ENCODE measurements at regions not wholly inside any gene's neighbourhood (a gene's known extent, or its start where the extent isn't known, plus 50 kb on each side); places are given as distances from the start of the nearest gene placed in this dataset.
"Not testable (repeated sequence)": the region's sequence is repeated elsewhere in the genome, so short reads cannot be mapped to it uniquely, and the experiment has no call there.

- Histone ChIP-seq H3K27me3 (no peaks in the 10 kb centered on the region), H3K4me3 (no peak overlapping the region), H3K4me1 (no peaks in the 10 kb centered on the region), H3K36me3 (no peaks in the 10 kb centered on the region), H3K9me3 (replicated peaks) (no peaks in the 10 kb centered on the region), H3K27ac (no peak overlapping the region)
- no peak for DNase-seq
These were observed 87.5 kb upstream of the DAZL start for GRCh38 chr3:16692486-16693344.

GRCh38 chr3:16693820-16694219 is 88.6 kb upstream of the DAZL start:
- Histone ChIP-seq H3K36me3 (no peaks in the 10 kb centered on the region), H3K4me1 (no peaks in the 10 kb centered on the region), H3K27ac (no peak overlapping the region), H3K27me3 (no peaks in the 10 kb centered on the region), H3K9me3 (replicated peaks) (no peaks in the 10 kb centered on the region), H3K4me3 (no peak overlapping the region)
- no peak for DNase-seq

GRCh38 chr3:16695710-16696109 is 90.5 kb upstream of the DAZL start:
- H3K27me3 ChIP-seq: no peaks in the 10 kb centered on the region
- H3K4me3 ChIP-seq: no peak overlapping the region
- H3K4me1 ChIP-seq: no peaks in the 10 kb centered on the region
- H3K27ac ChIP-seq: no peak overlapping the region
- no peaks in the 10 kb centered on the region for H3K9me3 ChIP-seq (replicated peaks)
- no peak for DNase-seq
- H3K36me3 ChIP-seq: no peaks in the 10 kb centered on the region

GRCh38 chr3:16697443-16698147 is 92.4 kb upstream of the DAZL start:
- H3K9me3 ChIP-seq (replicated peaks): no peaks in the 10 kb centered on the region
- no peak overlapping the region for H3K27ac ChIP-seq
- no peak for DNase-seq
- no peaks in the 10 kb centered on the region for H3K4me1 ChIP-seq
- H3K27me3 ChIP-seq: no peaks in the 10 kb centered on the region
- H3K36me3 ChIP-seq: no peaks in the 10 kb centered on the region
- H3K4me3 ChIP-seq: no peak overlapping the region

- no peaks in the 10 kb centered on the region for H3K9me3 ChIP-seq (replicated peaks)
- no peaks in the 10 kb centered on the region for H3K36me3 ChIP-seq
- no peaks in the 10 kb centered on the region for H3K27me3 ChIP-seq
- no peak overlapping the region for H3K4me3 ChIP-seq
- DNase-seq: no peak
- H3K4me1 ChIP-seq: no peaks in the 10 kb centered on the region
- no peak overlapping the region for H3K27ac ChIP-seq
These were observed 95.4 kb upstream of the DAZL start for GRCh38 chr3:16700651-16701050.

- Histone ChIP-seq H3K36me3 (no peaks in the 10 kb centered on the region), H3K9me3 (replicated peaks) (no peaks in the 10 kb centered on the region), H3K27me3 (no peaks in the 10 kb centered on the region), H3K4me3 (no peak overlapping the region), H3K27ac (no peak overlapping the region), H3K4me1 (no peaks in the 10 kb centered on the region)
- DNase-seq: no peak
These were observed 99.7 kb upstream of the DAZL start for GRCh38 chr3:16704941-16705340.

GRCh38 chr3:16707260-16707659 is 102.0 kb upstream of the DAZL start:
- no peak overlapping the region for H3K4me3 ChIP-seq
- no peaks in the 10 kb centered on the region for H3K27me3 ChIP-seq
- H3K4me1 ChIP-seq: no peaks in the 10 kb centered on the region
- H3K9me3 ChIP-seq (replicated peaks): no peaks in the 10 kb centered on the region
- no peak overlapping the region for H3K27ac ChIP-seq
- no peak for DNase-seq
- H3K36me3 ChIP-seq: no peaks in the 10 kb centered on the region

- H3K4me1 ChIP-seq: no peaks in the 10 kb centered on the region
- H3K27me3 ChIP-seq: no peaks in the 10 kb centered on the region
- DNase-seq: no peak
- H3K36me3 ChIP-seq: no peaks in the 10 kb centered on the region
- no peak overlapping the region for H3K4me3 ChIP-seq
- H3K27ac ChIP-seq: no peak overlapping the region
- no peaks in the 10 kb centered on the region for H3K9me3 ChIP-seq (replicated peaks)
These were observed 103.1 kb upstream of the DAZL start for GRCh38 chr3:16708285-16708684.

GRCh38 chr3:16711691-16712090 is 106.5 kb upstream of the DAZL start:
- not testable (repeated sequence) for DNase-seq; H3K27me3 ChIP-seq; H3K4me3 ChIP-seq; H3K9me3 ChIP-seq (replicated peaks); H3K36me3 ChIP-seq; H3K27ac ChIP-seq; H3K4me1 ChIP-seq

GRCh38 chr3:16715281-16715680 is 110.1 kb upstream of the DAZL start:
- Histone ChIP-seq H3K4me3 (no peak overlapping the region), H3K36me3 (no peaks in the 10 kb centered on the region), H3K4me1 (no peaks in the 10 kb centered on the region), H3K27me3 (no peaks in the 10 kb centered on the region), H3K27ac (no peak overlapping the region), H3K9me3 (replicated peaks) (no peaks in the 10 kb centered on the region)
- no peak for DNase-seq

- no peak overlapping the region for H3K4me3 ChIP-seq
- H3K27ac ChIP-seq: no peak overlapping the region
- no peaks in the 10 kb centered on the region for H3K9me3 ChIP-seq (replicated peaks)
- H3K4me1 ChIP-seq: no peaks in the 10 kb centered on the region
- DNase-seq: no peak
- H3K36me3 ChIP-seq: no peaks in the 10 kb centered on the region
- H3K27me3 ChIP-seq: no peaks in the 10 kb centered on the region
These were observed 114.2 kb upstream of the DAZL start for GRCh38 chr3:16719426-16719825.

- DNase-seq: no peak
- Histone ChIP-seq H3K4me1 (no peaks in the 10 kb centered on the region), H3K9me3 (replicated peaks) (no peaks in the 10 kb centered on the region), H3K4me3 (no peak overlapping the region), H3K27me3 (no peaks in the 10 kb centered on the region), H3K27ac (no peak overlapping the region), H3K36me3 (no peaks in the 10 kb centered on the region)
These were observed 115.2 kb upstream of the DAZL start for GRCh38 chr3:16720367-16720940.

- Histone ChIP-seq H3K4me1 (no peaks in the 10 kb centered on the region), H3K4me3 (no peak overlapping the region), H3K27ac (no peak overlapping the region), H3K9me3 (replicated peaks) (no peaks in the 10 kb centered on the region), H3K27me3 (no peaks in the 10 kb centered on the region), H3K36me3 (no peaks in the 10 kb centered on the region)
- DNase-seq: no peak
These were observed 116.3 kb upstream of the DAZL start for GRCh38 chr3:16721494-16721893.

GRCh38 chr3:16723978-16724377 is 118.8 kb upstream of the DAZL start:
- H3K4me1 ChIP-seq: no peaks in the 10 kb centered on the region
- no peaks in the 10 kb centered on the region for H3K9me3 ChIP-seq (replicated peaks)
- H3K27me3 ChIP-seq: no peaks in the 10 kb centered on the region
- H3K27ac ChIP-seq: no peak overlapping the region
- DNase-seq: no peak
- H3K4me3 ChIP-seq: no peak overlapping the region
- H3K36me3 ChIP-seq: no peaks in the 10 kb centered on the region

GRCh38 chr3:16724487-16724886 is 119.3 kb upstream of the DAZL start:
- H3K9me3 ChIP-seq (replicated peaks): no peaks in the 10 kb centered on the region
- no peak overlapping the region for H3K27ac ChIP-seq
- no peaks in the 10 kb centered on the region for H3K4me1 ChIP-seq
- no peaks in the 10 kb centered on the region for H3K36me3 ChIP-seq
- no peak for DNase-seq
- no peak overlapping the region for H3K4me3 ChIP-seq
- no peaks in the 10 kb centered on the region for H3K27me3 ChIP-seq

Measured in SJCRH30 (cell line).